Fibroblast of pulmonary artery (primary cell): ENCODE measurements at regions not wholly inside any gene's neighbourhood (a gene's known extent, or its start where the extent isn't known, plus 50 kb on each side); places are given as distances from the start of the nearest gene placed in this dataset.
A peak's percentile ranks its signal among the peaks of the same experiment; 100 is the strongest.

Experiments
- DNase-seq: peaks from one replicate; pipeline ENCODE4 v3.0.0-alpha.2; 2010; ENCODE audit warnings: low read depth
- H3K4me3 ChIP-seq: replicated peaks from 2 replicates; pipeline ENCODE4 v1.5.1; 2011; ENCODE audit warnings: low read depth, mild to moderate bottlenecking, control low read depth, low read length, moderate library complexity
- TF ChIP-seq, protein P1 (sequence below): IDR thresholded peaks from 2 replicates; pipeline ENCODE4 v1.5.1; 2011; ENCODE audit warnings: mild to moderate bottlenecking, control low read depth, low read length, inconsistent platforms; ENCODE audit errors: missing control alignments

DNA sequence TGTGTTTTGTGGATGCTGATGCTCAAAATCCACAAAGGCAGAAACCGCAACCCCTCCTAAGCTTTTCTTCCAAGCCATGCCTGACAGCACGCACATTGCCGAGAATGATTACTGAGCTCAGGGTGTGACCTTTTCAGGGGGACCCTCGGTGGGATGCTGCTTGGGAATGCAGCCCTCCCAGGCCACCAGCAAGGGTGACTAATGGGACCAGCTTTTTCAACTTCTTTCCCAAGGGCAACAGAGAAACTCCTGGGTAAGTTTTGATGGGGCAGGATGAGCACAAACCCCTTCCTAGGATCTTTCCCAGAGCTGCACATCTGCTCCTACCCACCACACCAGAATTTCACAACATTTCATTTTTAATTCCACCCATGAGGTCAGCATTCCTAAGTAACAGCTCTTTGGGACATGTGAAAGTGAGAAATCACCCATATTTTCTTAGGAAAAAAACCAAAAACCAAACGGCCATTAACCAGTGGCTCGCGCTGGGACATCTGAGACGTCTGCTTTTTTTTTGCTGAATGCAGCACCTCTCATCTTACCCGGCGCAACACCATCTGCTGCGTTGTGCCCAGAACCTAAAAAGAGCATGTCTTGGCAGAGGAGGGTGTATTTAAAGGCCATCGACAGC is 119.0 kb downstream of the ARL4C start:
- DNase-seq = peak; percentile 51
- no peak overlapping the region for H3K4me3 ChIP-seq
- TF ChIP-seq, protein P1, sequence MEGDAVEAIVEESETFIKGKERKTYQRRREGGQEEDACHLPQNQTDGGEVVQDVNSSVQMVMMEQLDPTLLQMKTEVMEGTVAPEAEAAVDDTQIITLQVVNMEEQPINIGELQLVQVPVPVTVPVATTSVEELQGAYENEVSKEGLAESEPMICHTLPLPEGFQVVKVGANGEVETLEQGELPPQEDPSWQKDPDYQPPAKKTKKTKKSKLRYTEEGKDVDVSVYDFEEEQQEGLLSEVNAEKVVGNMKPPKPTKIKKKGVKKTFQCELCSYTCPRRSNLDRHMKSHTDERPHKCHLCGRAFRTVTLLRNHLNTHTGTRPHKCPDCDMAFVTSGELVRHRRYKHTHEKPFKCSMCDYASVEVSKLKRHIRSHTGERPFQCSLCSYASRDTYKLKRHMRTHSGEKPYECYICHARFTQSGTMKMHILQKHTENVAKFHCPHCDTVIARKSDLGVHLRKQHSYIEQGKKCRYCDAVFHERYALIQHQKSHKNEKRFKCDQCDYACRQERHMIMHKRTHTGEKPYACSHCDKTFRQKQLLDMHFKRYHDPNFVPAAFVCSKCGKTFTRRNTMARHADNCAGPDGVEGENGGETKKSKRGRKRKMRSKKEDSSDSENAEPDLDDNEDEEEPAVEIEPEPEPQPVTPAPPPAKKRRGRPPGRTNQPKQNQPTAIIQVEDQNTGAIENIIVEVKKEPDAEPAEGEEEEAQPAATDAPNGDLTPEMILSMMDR = no peak

DNA sequence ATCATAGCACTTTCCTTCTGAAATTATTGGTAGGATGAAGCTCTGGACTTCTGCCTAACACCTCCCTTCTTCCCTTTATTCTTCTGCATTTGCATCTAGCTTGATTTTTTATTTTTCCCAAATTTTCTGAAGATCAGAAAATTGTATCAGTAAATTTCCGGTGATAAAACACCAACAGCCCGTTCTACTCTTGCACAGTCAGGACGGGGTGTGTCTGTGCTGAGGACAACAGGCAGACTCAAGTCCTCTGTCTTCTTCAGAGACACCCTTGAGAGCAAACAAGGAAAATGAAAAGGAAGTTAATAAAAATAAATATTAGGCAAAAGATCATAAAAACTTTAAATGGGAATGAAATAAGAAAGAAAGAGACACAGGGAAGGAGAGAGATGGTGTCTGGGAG is 120.7 kb downstream of the ARL4C start:
- no peak overlapping the region for H3K4me3 ChIP-seq
- TF ChIP-seq, protein P1 = no peak
- DNase-seq = no peak

DNA sequence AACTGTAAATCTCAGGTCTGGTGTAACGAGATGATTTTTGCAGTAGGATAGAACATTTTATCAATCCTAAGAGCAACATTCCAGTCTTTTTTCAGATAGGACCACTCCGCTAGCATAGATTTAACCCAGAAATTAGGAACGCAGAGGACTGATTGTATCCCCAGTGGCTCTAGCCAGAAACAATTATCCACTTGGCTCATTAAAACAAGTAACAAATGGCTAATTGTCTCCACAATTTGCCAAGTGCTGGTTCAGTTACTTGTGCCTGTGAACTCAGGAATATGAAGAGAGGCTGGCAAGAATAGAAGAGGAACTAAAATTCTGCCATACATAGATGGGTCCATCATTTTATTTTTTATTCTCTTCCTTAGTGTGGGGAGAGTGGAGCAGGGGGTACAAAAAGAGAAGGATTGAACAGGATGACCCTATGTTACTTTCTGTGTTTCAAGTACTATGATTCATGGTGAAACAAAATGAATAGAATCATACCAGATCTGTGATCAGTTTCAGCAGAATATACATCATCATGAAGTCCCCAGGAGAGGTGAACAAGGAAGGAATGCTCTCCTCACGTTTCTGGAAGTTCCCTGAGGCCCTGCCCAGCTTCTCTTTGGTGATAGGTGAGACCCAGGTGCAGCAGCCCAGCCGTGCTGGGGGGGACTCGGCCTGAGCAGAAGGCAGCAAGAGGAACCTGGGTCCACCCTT is 121.6 kb downstream of the ARL4C start:
- H3K4me3 ChIP-seq = no peak overlapping the region
- TF ChIP-seq, protein P1 = no peak
- no peak for DNase-seq

DNA sequence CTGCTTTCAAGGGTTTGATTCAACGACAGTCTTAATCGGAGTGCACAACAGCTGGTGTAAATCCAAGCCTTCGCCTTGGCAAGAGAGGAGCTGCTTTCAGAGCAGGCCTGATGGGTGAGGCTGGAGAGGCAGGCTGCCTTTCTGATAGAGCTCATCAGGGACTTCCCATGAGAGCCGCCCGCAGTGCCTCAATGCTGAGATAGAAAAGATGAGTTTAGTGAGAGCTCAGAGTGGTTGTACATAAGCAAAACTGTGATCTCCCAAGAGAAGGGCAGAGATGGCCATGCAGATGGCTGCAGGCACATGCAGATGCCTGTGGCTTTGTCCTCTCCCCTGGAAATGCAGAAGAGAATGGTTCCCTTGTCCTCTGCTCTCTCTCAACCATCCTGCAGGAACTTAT is 122.1 kb downstream of the ARL4C start:
- TF ChIP-seq, protein P1 = no peak
- DNase-seq = no peak
- no peak overlapping the region for H3K4me3 ChIP-seq

DNA sequence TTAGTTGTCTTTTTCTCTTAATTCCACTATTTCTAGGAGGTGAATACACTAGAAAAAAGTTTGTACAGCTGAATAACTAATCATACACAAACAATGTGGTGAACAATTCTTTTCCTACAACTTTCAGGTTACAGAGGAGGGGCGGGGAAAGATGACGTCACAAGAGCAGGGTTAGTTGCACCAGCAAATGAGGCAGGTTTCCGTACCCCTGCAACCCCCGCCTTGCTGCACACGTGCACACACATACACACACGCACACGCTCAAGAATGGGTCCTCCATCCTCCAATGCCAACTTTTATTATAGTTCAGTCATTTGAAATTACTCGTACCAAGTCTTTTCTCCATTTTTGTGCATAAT is 122.8 kb downstream of the ARL4C start:
- H3K4me3 ChIP-seq = no peak overlapping the region
- DNase-seq = no peak
- TF ChIP-seq, protein P1 = no peak

DNA sequence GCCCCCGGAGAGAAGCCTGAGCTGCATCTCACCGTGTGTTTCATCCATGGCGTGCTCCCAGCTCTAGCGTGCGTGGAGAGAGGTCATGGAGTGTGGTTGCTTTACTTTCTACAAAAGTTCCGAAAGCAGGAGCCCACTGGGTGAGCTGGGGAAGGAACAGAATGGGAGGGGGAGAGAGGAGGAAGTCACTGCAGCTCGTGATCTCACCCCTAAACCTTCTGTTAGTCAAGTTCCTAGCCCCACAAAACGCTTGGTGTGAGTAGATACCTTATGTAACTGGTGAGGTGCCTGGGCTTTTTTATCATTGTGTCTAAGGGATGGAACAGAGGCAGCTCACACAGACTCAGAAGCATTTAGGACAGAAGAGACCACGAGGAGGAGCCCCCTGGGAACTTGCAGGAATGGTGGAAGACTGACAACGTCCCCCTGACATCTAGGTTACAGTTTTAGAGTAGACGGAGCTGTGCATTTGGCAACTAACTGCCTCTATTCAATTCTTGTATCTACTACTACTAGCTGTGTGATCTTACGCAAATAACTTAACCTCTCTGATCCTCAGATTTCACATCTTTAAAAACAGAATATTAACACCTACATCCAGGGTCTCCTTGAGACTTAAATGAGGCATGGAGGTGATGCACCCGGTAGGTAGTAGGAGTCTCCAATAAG is 123.3 kb downstream of the ARL4C start:
- no peak overlapping the region for H3K4me3 ChIP-seq
- DNase-seq = no peak
- TF ChIP-seq, protein P1 = no peak
